GM12878 (cell line): ENCODE measurements at regions not wholly inside any gene's neighbourhood (a gene's known extent, or its start where the extent isn't known, plus 50 kb on each side); places are given as distances from the start of the nearest gene placed in this dataset.

Experiments used
- ATAC-seq: fragments of 200-7000 bp; cut with Tn5 transposase; 3 replicates; pipeline ENCODE4 v1.9.1; 2020; ENCODE audit warnings: mild to moderate bottlenecking, moderate library complexity
- BruUV-seq: library from RNA; stranded (reverse); fragments of 400-500 nt; replicated peaks from 2 replicates; lab custom pipeline; 2021; lab: Mats Ljungman, UMichigan
- CTCF ChIA-PET: fragments of 300-600 bp; sonication (Branson Sonifier 250); formaldehyde crosslinking; extraction: SDS; loops from one replicate; lab custom pipeline; 2021; ENCODE audit warnings: inconsistent platforms; lab: Yijun Ruan, JAX
- POLR2A ChIA-PET: fragments of 350-600 bp; formaldehyde crosslinking; extraction: SDS; loops from one replicate; lab custom pipeline; 2021; ENCODE audit warnings: inconsistent platforms; lab: Charles Lee
- RAD21 ChIA-PET: fragments of 300-600 bp; sonication (Branson Sonifier 250); formaldehyde crosslinking; loops from one replicate; lab custom pipeline; 2023; ENCODE audit warnings: antibody characterized with exemption; ENCODE audit not compliant: unreplicated experiment; lab: Charles Lee
- SMC1A ChIA-PET: fragments of 300-600 bp; sonication (Branson Sonifier 250); formaldehyde crosslinking; loops from one replicate; lab custom pipeline; 2023; ENCODE audit not compliant: unreplicated experiment, uncharacterized antibody; lab: Charles Lee
- DNase-seq: peaks from one replicate; pipeline ENCODE4 v3.0.0-alpha.2; 2011; ENCODE audit warnings: low read depth, low spot score
- FAIRE-seq: peaks from 3 replicates; lab custom pipeline; 2011; peaks lifted over from hg19 to GRCh38; lab: Jason Lieb, UNC
- H2AFZ ChIP-seq: 2 replicates; pipeline ENCODE4 v1.6.0; 2011; ENCODE audit warnings: low read depth, low read length, control low read depth; ENCODE audit not compliant: control insufficient read depth
- H3K27ac ChIP-seq: 2 replicates; pipeline ENCODE4 v1.5.1; 2011; ENCODE audit warnings: control low read depth; ENCODE audit not compliant: control insufficient read depth, insufficient read depth
- H3K27me3 ChIP-seq, 2 experiments: replicated peaks in 1 of 2; 2 replicates each; pipeline versions ENCODE4 v1.6.0 to v1.6.1; 2011; ENCODE audit warnings: low read length in 1 of 2; ENCODE audit not compliant: control insufficient read depth in 2 of 2, insufficient read depth in 2 of 2
- H3K36me3 ChIP-seq, 2 experiments: 2 replicates each; pipeline ENCODE4 v1.5.1; 2011; ENCODE audit warnings: low read length in 1 of 2; ENCODE audit not compliant: control insufficient read depth in 2 of 2, insufficient read depth in 2 of 2
- H3K4me1 ChIP-seq: 2 replicates; pipeline ENCODE4 v1.6.1; 2011; ENCODE audit warnings: mild to moderate bottlenecking, low read length, moderate library complexity, mixed read lengths; ENCODE audit not compliant: control insufficient read depth, insufficient read depth
- H3K4me2 ChIP-seq: 2 replicates; pipeline ENCODE4 v1.6.0; 2011; ENCODE audit warnings: control low read depth; ENCODE audit not compliant: control insufficient read depth, insufficient read depth
- H3K4me3 ChIP-seq: fragments of 200-600 bp; sonication (generic); 2 replicates; pipeline ENCODE4 v1.5.1; 2016
- H3K79me2 ChIP-seq: 2 replicates; pipeline ENCODE4 v1.6.0; 2011; ENCODE audit warnings: low read length; ENCODE audit not compliant: control insufficient read depth, insufficient read depth
- H3K9ac ChIP-seq: 2 replicates; pipeline ENCODE4 v1.8.0; 2011; ENCODE audit warnings: low read length, control low read depth, mixed read lengths; ENCODE audit not compliant: control insufficient read depth, insufficient read depth
- H3K9me3 ChIP-seq: replicated peaks from 3 replicates; pipeline ENCODE4 v1.5.1; 2011; ENCODE audit warnings: mild to moderate bottlenecking, low read length; ENCODE audit not compliant: control insufficient read depth, insufficient read depth
- H4K20me1 ChIP-seq: 2 replicates; pipeline ENCODE4 v1.6.0; 2011; ENCODE audit not compliant: control insufficient read depth, insufficient read depth
- EZH2 ChIP-seq: IDR thresholded peaks from 2 replicates; pipeline ENCODE4 v1.6.1; 2012; ENCODE audit warnings: low read depth, mild to moderate bottlenecking, control low read depth, inconsistent platforms, low read length, borderline replicate concordance; ENCODE audit not compliant: control insufficient read depth
- IKZF1 ChIP-seq: fragments of 450-650 bp; conservative IDR thresholded peaks from 2 replicates; pipeline ENCODE4 v1.6.1; 2017; ENCODE audit warnings: antibody characterized with exemption, mild to moderate bottlenecking
- JUND ChIP-seq: IDR thresholded peaks from 2 replicates; pipeline ENCODE4 v1.6.1; 2012; ENCODE audit warnings: low read depth, mild to moderate bottlenecking, low read length, improper control_type of control experiment, moderate library complexity
- KAT2A ChIP-seq: conservative IDR thresholded peaks from 2 replicates; pipeline ENCODE4 v1.6.1; 2011; ENCODE audit warnings: low read depth, low read length; ENCODE audit not compliant: control insufficient read depth
- MEF2B ChIP-seq: fragments of 450-650 bp; IDR thresholded peaks from 2 replicates; pipeline ENCODE4 v1.6.1; 2018; ENCODE audit warnings: mild to moderate bottlenecking, moderate library complexity; ENCODE audit not compliant: partially characterized antibody, poor library complexity, severe bottlenecking
- PAX5 ChIP-seq: IDR thresholded peaks from 2 replicates; pipeline ENCODE4 v1.6.1; 2011; ENCODE audit warnings: low read depth, low read length, borderline replicate concordance
- POLR2A ChIP-seq: IDR thresholded peaks from 2 replicates; pipeline ENCODE4 v1.6.1; 2011; ENCODE audit warnings: low read depth, mild to moderate bottlenecking, low read length
- POLR2AphosphoS2 ChIP-seq: IDR thresholded peaks from 2 replicates; pipeline ENCODE4 v1.6.1; 2011; ENCODE audit warnings: low read depth, mild to moderate bottlenecking, low read length, improper control_type of control experiment, moderate library complexity
- RCOR1 ChIP-seq: conservative IDR thresholded peaks from 2 replicates; pipeline ENCODE4 v1.6.1; 2012; ENCODE audit warnings: low read depth, low read length, improper control_type of control experiment
- SIN3A ChIP-seq: IDR thresholded peaks from 2 replicates; pipeline ENCODE4 v1.6.1; 2012; ENCODE audit warnings: low read depth, low read length, improper control_type of control experiment
- SIX5 ChIP-seq: IDR thresholded peaks from 2 replicates; pipeline ENCODE4 v1.6.1; 2011; ENCODE audit warnings: mild to moderate bottlenecking, low read depth, low read length, moderate library complexity; ENCODE audit not compliant: severe bottlenecking
- SPI1 ChIP-seq: IDR thresholded peaks from 2 replicates; pipeline ENCODE4 v1.6.1; 2011; ENCODE audit warnings: low read depth, mild to moderate bottlenecking, low read length, moderate library complexity, borderline replicate concordance; ENCODE audit not compliant: insufficient read depth
- SRF ChIP-seq, 2 experiments: IDR thresholded peaks; 2 replicates each; pipeline ENCODE4 v1.6.1; 2011; ENCODE audit warnings: low read depth in 2 of 2, low read length in 2 of 2, mild to moderate bottlenecking in 1 of 2, moderate library complexity in 1 of 2
- TCF12 ChIP-seq: IDR thresholded peaks from 2 replicates; pipeline ENCODE4 v1.6.1; 2011; ENCODE audit warnings: low read depth, mild to moderate bottlenecking, low read length
- ZZZ3 ChIP-seq: IDR thresholded peaks from 2 replicates; pipeline ENCODE4 v1.6.1; 2011; ENCODE audit warnings: low read depth; ENCODE audit not compliant: control insufficient read depth, insufficient read length
- WGBS: methylation state at CpG from one replicate; pipeline ENCODE4 v1.1.6; 2016; ENCODE audit warnings: low lambda C conversion rate; ENCODE audit not compliant: insufficient replicate concordance, insufficient coverage; ENCODE audit errors: missing lambda C conversion rate; 5-methylcytosine and 5-hydroxymethylcytosine counted together
- in situ Hi-C: fragments of 300-500 bp; cut with MboI; formaldehyde crosslinking; loops from 9 replicates; pipeline ENCODE4 v1.14.3; 2018; ENCODE audit warnings: mixed read lengths
- intact Hi-C: fragments of 100-400 bp; cut with micrococcal nuclease; formaldehyde crosslinking; loops from one replicate; pipeline ENCODE4 v1.14.2; 2022; ENCODE audit not compliant: unreplicated experiment
- TF ChIP-seq, protein P1 (sequence below): IDR thresholded peaks from 2 replicates; pipeline ENCODE4 v1.6.1; 2012; ENCODE audit warnings: low read depth, low read length, improper control_type of control experiment
- TF ChIP-seq, protein P2 (sequence below), 3 experiments: IDR thresholded peaks in 2 of 3; conservative IDR thresholded peaks in 1 of 3; 2 replicates each; pipeline ENCODE4 v1.5.1; 2011; ENCODE audit warnings: low read depth in 3 of 3, low read length in 3 of 3, mild to moderate bottlenecking in 3 of 3, control low read depth in 2 of 3, moderate library complexity in 2 of 3, inconsistent platforms in 1 of 3, mixed read lengths in 1 of 3; ENCODE audit not compliant: control insufficient read depth in 2 of 3, insufficient read depth in 1 of 3; ENCODE audit errors: extremely low read depth in 1 of 3

DNA sequence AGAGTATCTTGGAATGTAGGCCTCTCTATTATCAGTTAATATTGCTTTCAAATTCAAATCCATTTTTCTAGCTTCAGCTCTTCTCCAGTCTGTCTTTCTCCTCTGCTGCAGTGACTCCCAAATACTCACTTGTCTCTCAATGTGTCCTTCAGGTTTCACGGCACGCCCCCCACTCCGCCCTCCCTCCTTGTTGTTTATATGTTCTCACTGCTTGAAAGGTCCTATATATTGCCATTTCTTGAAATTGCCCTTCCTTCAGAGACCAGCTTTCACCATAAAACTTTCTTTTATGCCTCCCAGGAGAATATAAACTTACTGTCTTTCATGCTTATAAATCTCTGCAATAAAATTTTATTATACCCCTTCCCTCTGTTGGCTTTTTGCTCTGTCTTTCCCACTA, 668.2 kb downstream of the CCSER2 start:
- DNase-seq (no peak), FAIRE-seq (no peak), ATAC-seq (no peak)
- H3K9ac ChIP-seq, result no peak overlapping the region
- no peak overlapping the region for H3K4me3 ChIP-seq
- intact Hi-C loops (no loop called here), in situ Hi-C loops (no loop called here)
- RAD21 ChIA-PET, result no interaction called here
- POLR2A ChIA-PET, result no interaction called here
- no peaks in the 10 kb centered on the region for H3K27me3 ChIP-seq
- no peaks in the 10 kb centered on the region for H3K36me3 ChIP-seq
- SMC1A ChIA-PET, result no interaction called here
- no peaks in the 10 kb centered on the region for H4K20me1 ChIP-seq
- WGBS, result 7% methylated on average over 3 of the region's 3 CpGs
- H3K27ac ChIP-seq, result no peak overlapping the region
- CTCF ChIA-PET, result no interaction called here
- no TSS peak for BruUV-seq
- TF ChIP-seq RCOR1 (no peak), PAX5 (no peak)
- no peaks in the 10 kb centered on the region for H3K4me1 ChIP-seq
- no peak overlapping the region for H3K4me2 ChIP-seq
- H3K79me2 ChIP-seq, result no peaks in the 10 kb centered on the region
- H3K9me3 ChIP-seq, result no peaks in the 10 kb centered on the region
- no peak overlapping the region for H2AFZ ChIP-seq

DNA sequence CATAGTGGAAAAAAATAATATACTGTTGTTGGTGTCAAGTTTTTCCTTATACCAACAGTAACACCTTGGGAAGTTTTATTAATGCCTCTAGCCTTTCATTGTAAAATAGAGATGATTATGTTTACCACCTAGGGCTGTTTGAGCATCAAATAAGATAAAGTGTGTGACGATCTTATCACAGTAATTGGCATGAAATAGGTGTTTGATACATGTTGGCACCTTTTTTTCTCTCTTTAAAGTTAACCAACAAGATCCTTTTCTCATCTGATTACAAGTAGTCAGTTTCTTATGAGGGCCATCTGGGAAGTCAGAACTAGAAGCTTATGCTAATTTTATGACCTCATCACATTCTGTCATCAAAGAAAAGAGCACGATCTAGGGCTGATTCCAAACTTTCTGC, 669.5 kb downstream of the CCSER2 start:
- Histone ChIP-seq H3K36me3 (no peaks in the 10 kb centered on the region), H3K4me3 (no peak overlapping the region), H3K4me2 (no peak overlapping the region), H3K79me2 (no peaks in the 10 kb centered on the region), H3K27me3 (no peaks in the 10 kb centered on the region), H3K9me3 (no peaks in the 10 kb centered on the region), H3K9ac (no peak overlapping the region), H4K20me1 (no peaks in the 10 kb centered on the region), H3K27ac (no peak overlapping the region), H3K4me1 (no peaks in the 10 kb centered on the region), H2AFZ (no peak overlapping the region)
- in situ Hi-C loops, result no loop called here
- ATAC-seq (no peak), DNase-seq (no peak), FAIRE-seq (no peak)
- ChIA-PET SMC1A (no interaction called here), POLR2A (no interaction called here), CTCF (no interaction called here), RAD21 (no interaction called here)
- BruUV-seq, result no TSS peak
- WGBS, result 0% methylated on average over 2 of the region's 2 CpGs
- intact Hi-C loops, result no loop called here
- TF ChIP-seq MEF2B (no peak), JUND (no peak), KAT2A (no peak), SIX5 (no peak), SPI1 (no peak), POLR2A (no peak), POLR2AphosphoS2 (no peak), EZH2 (no peak), SRF (IDR thresholded peaks at IDR 0.05; ENCODE audit: low read depth in 2 of 2, low read length in 2 of 2) (no peak), SIN3A (no peak), TCF12 (no peak), IKZF1 (no peak), ZZZ3 (no peak)
- TF ChIP-seq, protein P1, sequence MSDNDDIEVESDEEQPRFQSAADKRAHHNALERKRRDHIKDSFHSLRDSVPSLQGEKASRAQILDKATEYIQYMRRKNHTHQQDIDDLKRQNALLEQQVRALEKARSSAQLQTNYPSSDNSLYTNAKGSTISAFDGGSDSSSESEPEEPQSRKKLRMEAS, result no peak
- TF ChIP-seq, protein P2, sequence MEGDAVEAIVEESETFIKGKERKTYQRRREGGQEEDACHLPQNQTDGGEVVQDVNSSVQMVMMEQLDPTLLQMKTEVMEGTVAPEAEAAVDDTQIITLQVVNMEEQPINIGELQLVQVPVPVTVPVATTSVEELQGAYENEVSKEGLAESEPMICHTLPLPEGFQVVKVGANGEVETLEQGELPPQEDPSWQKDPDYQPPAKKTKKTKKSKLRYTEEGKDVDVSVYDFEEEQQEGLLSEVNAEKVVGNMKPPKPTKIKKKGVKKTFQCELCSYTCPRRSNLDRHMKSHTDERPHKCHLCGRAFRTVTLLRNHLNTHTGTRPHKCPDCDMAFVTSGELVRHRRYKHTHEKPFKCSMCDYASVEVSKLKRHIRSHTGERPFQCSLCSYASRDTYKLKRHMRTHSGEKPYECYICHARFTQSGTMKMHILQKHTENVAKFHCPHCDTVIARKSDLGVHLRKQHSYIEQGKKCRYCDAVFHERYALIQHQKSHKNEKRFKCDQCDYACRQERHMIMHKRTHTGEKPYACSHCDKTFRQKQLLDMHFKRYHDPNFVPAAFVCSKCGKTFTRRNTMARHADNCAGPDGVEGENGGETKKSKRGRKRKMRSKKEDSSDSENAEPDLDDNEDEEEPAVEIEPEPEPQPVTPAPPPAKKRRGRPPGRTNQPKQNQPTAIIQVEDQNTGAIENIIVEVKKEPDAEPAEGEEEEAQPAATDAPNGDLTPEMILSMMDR (IDR thresholded peaks at IDR 0.05 in 2 of 3, conservative IDR thresholded peaks at IDR 0.05 in 1 of 3; ENCODE audit: control insufficient read depth in 2 of 3, extremely low read depth in 1 of 3, insufficient read depth in 1 of 3, low read depth in 3 of 3, low read length in 3 of 3), result no peak
